WERI-Rb-1 (cell line): ENCODE measurements at regions not wholly inside any gene's neighbourhood (a gene's known extent, or its start where the extent isn't known, plus 50 kb on each side); places are given as distances from the start of the nearest gene placed in this dataset.
"Not testable (repeated sequence)": the region's sequence is repeated elsewhere in the genome, so short reads cannot be mapped to it uniquely, and the experiment has no call there.

ENCODE experiments used
- DNase-seq: peaks from one replicate; pipeline ENCODE4 v3.0.0-alpha.2; 2020
- H3K27ac ChIP-seq: fragments of 250-450 bp; sonication (Bioruptor Pico); 2 replicates; pipeline ENCODE4 v1.5.1; 2020; ENCODE audit warnings: mild to moderate bottlenecking, moderate library complexity
- H3K27me3 ChIP-seq: fragments of 250-450 bp; sonication (Bioruptor Pico); 2 replicates; pipeline ENCODE4 v1.5.1; 2021; ENCODE audit warnings: mild to moderate bottlenecking, low read depth, moderate library complexity; ENCODE audit not compliant: insufficient read depth, severe bottlenecking
- H3K36me3 ChIP-seq: fragments of 250-450 bp; sonication (Bioruptor Pico); 2 replicates; pipeline ENCODE4 v1.5.1; 2020; ENCODE audit warnings: mild to moderate bottlenecking, moderate library complexity
- H3K4me3 ChIP-seq: 2 replicates; pipeline ENCODE4 v1.5.1; 2011; ENCODE audit warnings: low read depth, mild to moderate bottlenecking, control low read depth, low read length
- H3K9me3 ChIP-seq: fragments of 250-450 bp; sonication (Bioruptor Pico); 2 replicates; pipeline ENCODE4 v1.5.1; 2021; ENCODE audit warnings: mild to moderate bottlenecking, moderate library complexity; ENCODE audit not compliant: severe bottlenecking
- TF ChIP-seq, protein P1 (sequence below): IDR thresholded peaks from 2 replicates; pipeline ENCODE4 v1.5.1; 2011; ENCODE audit warnings: low read depth, mild to moderate bottlenecking, control low read depth, inconsistent platforms, low read length

DNA sequence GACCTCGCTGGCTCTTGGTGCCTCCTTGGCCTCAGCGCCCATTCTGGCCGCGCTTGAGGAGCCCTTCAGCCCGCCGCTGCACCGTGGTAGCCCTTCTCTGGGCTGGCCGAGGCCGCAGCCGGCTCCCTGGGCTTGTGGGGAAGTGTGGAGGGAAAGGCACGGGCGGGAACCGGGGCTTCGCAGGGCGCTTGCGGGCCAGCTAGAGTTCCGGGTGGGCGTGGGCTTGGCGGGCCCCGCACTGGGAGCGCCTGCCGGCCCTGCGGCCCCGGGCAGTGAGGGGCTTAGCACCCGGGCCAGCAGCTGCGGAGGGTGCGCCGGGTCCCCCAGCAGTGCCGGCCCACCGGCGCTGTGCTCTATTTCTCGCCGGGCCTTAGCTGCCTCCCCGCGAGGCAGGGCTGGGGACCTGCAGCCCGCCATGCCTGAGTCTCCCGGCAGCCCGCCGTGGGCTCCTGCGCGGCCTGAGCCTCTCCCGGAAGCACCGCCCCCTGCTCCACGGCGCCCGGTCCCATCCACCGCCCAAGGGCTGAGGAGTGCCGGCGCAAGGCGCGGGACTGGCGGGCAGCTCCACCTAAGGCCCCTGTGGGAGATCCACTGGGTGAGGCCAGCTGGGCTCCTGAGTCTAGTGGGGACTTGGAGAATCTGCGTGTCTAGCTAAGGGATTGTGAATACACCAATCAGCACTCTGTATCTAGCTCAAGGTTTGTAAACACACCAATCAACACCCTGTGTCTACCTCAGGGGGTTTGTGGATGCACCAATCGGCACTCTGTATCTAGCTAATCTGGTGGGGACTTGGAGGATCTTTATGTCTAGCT lies 141.1 kb downstream of the SLCO4C1 start:
- not testable (repeated sequence) for H3K27ac ChIP-seq, H3K36me3 ChIP-seq, DNase-seq, H3K9me3 ChIP-seq, H3K27me3 ChIP-seq, H3K4me3 ChIP-seq

DNA sequence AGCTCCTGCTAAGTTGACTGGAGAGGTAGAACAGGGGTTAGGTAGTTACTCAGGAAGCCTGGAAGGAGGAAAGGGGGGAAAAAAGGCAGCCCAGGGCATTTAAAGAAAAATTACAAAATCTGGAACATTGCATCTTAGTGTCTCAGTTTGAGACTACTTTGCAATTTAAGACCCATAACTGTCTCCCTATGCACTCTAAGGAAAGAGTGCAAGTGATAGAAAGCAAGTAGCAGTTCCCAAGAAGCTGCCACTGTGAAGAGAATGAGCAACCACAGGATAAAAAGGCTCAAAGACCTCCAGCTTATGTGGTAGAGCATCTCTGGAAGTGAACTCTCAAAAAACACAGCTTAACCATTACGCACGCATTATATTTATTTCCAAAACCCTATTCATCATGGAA lies 141.8 kb downstream of the SLCO4C1 start:
- TF ChIP-seq, protein P1, sequence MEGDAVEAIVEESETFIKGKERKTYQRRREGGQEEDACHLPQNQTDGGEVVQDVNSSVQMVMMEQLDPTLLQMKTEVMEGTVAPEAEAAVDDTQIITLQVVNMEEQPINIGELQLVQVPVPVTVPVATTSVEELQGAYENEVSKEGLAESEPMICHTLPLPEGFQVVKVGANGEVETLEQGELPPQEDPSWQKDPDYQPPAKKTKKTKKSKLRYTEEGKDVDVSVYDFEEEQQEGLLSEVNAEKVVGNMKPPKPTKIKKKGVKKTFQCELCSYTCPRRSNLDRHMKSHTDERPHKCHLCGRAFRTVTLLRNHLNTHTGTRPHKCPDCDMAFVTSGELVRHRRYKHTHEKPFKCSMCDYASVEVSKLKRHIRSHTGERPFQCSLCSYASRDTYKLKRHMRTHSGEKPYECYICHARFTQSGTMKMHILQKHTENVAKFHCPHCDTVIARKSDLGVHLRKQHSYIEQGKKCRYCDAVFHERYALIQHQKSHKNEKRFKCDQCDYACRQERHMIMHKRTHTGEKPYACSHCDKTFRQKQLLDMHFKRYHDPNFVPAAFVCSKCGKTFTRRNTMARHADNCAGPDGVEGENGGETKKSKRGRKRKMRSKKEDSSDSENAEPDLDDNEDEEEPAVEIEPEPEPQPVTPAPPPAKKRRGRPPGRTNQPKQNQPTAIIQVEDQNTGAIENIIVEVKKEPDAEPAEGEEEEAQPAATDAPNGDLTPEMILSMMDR, result no peak
- no peak overlapping the region for H3K4me3 ChIP-seq
- no peak for DNase-seq

DNA sequence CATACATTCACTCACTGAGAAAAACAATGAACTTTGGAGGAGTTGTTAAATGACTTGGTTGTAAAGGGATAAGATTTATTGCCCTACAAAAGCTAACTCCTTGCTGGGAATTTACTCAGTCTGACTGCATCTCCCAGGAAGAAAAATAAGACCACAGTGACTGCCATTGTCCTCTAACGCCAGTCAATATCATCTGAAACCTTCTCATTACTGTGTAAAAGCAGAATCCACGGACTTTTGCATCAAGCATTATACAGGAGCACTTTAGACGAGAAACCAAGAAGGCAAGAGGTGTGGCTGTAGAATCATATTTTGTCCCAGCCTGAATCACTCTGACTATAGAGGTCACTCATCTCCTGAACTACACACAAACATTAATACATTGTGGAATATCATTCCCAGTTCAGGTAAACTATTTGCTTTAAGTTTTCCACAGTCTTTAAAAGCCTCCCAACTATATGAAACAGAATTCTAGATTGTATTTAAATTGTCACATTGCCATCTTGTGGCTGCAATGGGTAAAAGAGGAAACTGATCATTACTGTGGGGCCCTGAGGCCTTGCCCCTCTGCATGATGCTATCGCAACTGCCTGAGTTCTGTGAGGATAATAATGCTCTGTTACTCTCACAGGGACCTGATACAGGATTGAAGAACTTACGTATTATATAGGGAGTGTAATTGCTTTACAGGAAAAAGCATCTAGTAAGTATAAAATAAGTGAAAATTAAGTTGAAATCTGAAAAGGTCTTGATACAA lies 142.9 kb downstream of the SLCO4C1 start:
- Histone ChIP-seq H3K9me3 (no peaks in the 10 kb centered on the region), H3K36me3 (no peaks in the 10 kb centered on the region), H3K4me3 (no peak overlapping the region), H3K27ac (no peak overlapping the region), H3K27me3 (no peaks in the 10 kb centered on the region)
- TF ChIP-seq, protein P1, result peak; percentile 43; the same call in 1 of the 2 replicates
- DNase-seq, result peak; percentile 18

More for the DNA sequence above, 141.8 kb downstream of the SLCO4C1 start:
- no peaks in the 10 kb centered on the region for H3K27me3 ChIP-seq
- H3K36me3 ChIP-seq, result no peaks in the 10 kb centered on the region
- no peaks in the 10 kb centered on the region for H3K9me3 ChIP-seq
- H3K27ac ChIP-seq, result no peak overlapping the region

DNA sequence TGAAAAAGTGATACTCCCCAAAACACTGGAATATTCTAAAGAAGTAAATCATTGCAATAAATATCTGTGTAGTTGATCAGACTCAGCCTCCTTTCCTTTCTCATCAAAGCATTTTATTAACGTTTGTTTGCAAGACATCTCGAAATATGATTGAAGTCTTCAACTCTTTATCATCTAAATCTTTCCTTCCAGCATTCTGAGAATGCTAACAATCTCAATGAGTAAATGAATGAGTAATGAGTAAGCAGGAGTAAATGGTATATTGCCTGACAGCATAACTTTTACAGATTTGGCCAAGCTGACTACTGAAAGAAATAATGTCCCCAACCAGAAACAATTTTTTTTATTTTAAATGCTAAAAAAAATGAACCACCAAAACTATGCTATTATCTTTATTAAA lies 157.1 kb downstream of the SLCO4C1 start:
- Histone ChIP-seq H3K27me3 (no peaks in the 10 kb centered on the region), H3K36me3 (no peaks in the 10 kb centered on the region), H3K9me3 (no peaks in the 10 kb centered on the region), H3K4me3 (no peak overlapping the region), H3K27ac (no peak overlapping the region)
- TF ChIP-seq, protein P1, result no peak
- DNase-seq, result no peak

DNA sequence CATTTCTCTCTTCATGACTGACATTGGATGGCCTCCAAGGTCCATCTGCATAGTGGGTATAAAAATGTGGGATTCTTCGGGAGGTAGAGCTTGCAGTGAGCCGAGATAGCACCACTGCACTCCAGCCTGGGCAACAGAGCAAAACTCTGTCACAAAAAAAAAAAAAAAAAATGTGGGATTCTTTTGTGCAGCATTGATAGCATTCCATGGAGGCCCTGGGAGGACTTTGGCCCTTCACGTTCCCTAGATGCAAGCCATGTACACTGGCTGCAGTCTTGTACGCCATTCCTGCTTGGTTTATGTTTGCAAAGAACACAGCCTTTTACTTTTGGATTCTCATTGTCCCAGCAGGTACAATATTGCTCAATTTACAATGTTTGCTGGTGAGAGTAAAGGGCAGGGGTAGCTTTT lies 157.8 kb downstream of the SLCO4C1 start:
- no peaks in the 10 kb centered on the region for H3K27me3 ChIP-seq
- no peak for DNase-seq
- H3K9me3 ChIP-seq, result no peaks in the 10 kb centered on the region
- no peaks in the 10 kb centered on the region for H3K36me3 ChIP-seq
- H3K27ac ChIP-seq, result no peak overlapping the region
- no peak overlapping the region for H3K4me3 ChIP-seq
- TF ChIP-seq, protein P1, result no peak

DNA sequence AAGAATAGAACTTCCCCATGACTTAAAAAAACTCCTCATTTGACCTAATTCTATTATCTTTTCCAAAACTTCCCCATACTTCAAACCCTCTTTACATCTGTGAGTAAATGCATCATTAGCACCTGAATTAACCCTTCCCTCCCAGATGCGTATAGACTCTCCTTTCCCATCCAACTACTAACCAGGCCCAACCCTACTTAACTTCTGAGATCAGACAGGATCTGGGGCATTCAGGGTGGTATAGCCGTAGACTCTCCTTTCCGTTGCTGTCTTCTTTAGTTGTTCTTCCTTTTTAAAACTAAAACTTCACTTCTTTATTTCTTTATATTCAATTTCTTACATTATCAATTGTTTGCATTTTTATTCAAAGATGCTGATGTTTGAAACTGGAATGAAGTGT lies 165.2 kb downstream of the SLCO4C1 start:
- Histone ChIP-seq H3K36me3 (no peaks in the 10 kb centered on the region), H3K4me3 (no peak overlapping the region), H3K27me3 (no peaks in the 10 kb centered on the region), H3K9me3 (no peaks in the 10 kb centered on the region), H3K27ac (no peak overlapping the region)
- DNase-seq, result no peak
- TF ChIP-seq, protein P1, result no peak
